GM12892 (cell line): ENCODE measurements at regions not wholly inside any gene's neighbourhood (a gene's known extent, or its start where the extent isn't known, plus 50 kb on each side); places are given as distances from the start of the nearest gene placed in this dataset.

ENCODE experiments used
- POLR2A ChIP-seq: IDR thresholded peaks from 2 replicates; pipeline ENCODE4 v1.6.1; 2011; ENCODE audit warnings: low read depth, low read length, control low read depth
- TAF1 ChIP-seq: IDR thresholded peaks from 2 replicates; pipeline ENCODE4 v1.6.1; 2011; ENCODE audit warnings: low read depth, mild to moderate bottlenecking, control low read depth, low read length, borderline replicate concordance

DNA sequence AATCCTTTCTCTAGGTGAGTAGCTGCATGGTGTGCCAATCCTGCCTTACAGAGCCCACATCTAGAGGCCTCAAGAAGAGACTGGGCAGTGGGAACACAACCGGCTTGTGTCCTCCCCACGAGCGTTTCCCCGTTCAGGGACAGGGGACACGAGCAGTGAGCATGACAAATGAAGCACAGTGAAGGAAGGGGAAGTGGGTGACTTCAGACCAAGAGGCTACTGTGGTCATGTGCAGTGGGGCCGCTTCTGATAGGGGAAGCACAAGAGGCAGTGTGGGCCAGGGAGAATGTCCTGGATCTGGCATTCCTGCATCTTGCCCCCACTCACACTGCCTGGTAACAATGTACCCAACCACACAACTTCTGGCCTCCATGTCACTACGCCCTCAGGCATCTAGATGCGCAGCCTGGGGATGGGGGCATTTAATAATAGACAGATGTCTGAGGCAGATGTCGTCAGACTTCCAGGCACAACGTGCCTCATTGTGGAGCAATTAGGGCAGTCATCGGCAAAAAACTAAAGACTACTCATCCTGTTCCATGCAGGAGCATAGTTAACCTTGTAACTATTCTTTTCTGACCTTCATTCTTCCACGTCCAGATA is 155.6 kb upstream of the NBPF11 start:
- TF ChIP-seq TAF1 (no peak), POLR2A (no peak)
